CD1c-positive myeloid dendritic cell (primary cell): ENCODE measurements at regions not wholly inside any gene's neighbourhood (a gene's known extent, or its start where the extent isn't known, plus 50 kb on each side); places are given as distances from the start of the nearest gene placed in this dataset.
A peak's percentile ranks its signal among the peaks of the same experiment; 100 is the strongest.
"Not testable (repeated sequence)": the region's sequence is repeated elsewhere in the genome, so short reads cannot be mapped to it uniquely, and the experiment has no call there.

Source experiments
- DNase-seq: peaks from one replicate; pipeline ENCODE4 v3.0.0-alpha.2; 2016; ENCODE audit errors: extremely low spot score

- no peak for DNase-seq
Observed at GRCh38 chr14:81751198-81751597, 217.5 kb upstream of the SEL1L start.

- DNase-seq: no peak
Observed at GRCh38 chr14:81759541-81759940, 225.9 kb upstream of the SEL1L start.

GRCh38 chr14:81765651-81766275, 232.1 kb upstream of the SEL1L start:
- DNase-seq: peak; percentile 12

- no peak for DNase-seq
Observed at GRCh38 chr14:81766321-81766915, 232.8 kb upstream of the SEL1L start.

- DNase-seq: peak; percentile 63
Observed at GRCh38 chr14:81767266-81767995, 233.8 kb upstream of the SEL1L start.

GRCh38 chr14:81771651-81772275, 238.1 kb upstream of the SEL1L start:
- DNase-seq: peak; percentile 59

GRCh38 chr14:81772381-81772780, 238.7 kb upstream of the SEL1L start:
- peak; percentile 70 for DNase-seq

GRCh38 chr14:81776531-81776930, 242.9 kb upstream of the SEL1L start:
- DNase-seq: no peak

- not testable (repeated sequence) for DNase-seq
Observed at GRCh38 chr14:81781798-81782197, 248.1 kb upstream of the SEL1L start.

GRCh38 chr14:81784084-81784483, 250.4 kb upstream of the SEL1L start:
- DNase-seq: no peak

GRCh38 chr14:81797315-81797714, 263.7 kb upstream of the SEL1L start:
- no peak for DNase-seq

GRCh38 chr14:81801921-81802320, 268.3 kb upstream of the SEL1L start:
- DNase-seq: no peak

- no peak for DNase-seq
Observed at GRCh38 chr14:81802341-81802740, 268.7 kb upstream of the SEL1L start.

GRCh38 chr14:81805785-81806184, 272.1 kb upstream of the SEL1L start:
- no peak for DNase-seq

GRCh38 chr14:81811705-81812269, 278.1 kb upstream of the SEL1L start:
- DNase-seq: no peak

- DNase-seq: no peak
Observed at GRCh38 chr14:81818271-81818670, 284.6 kb upstream of the SEL1L start.

GRCh38 chr14:81819344-81819743, 285.7 kb upstream of the SEL1L start:
- no peak for DNase-seq

GRCh38 chr14:81819910-81820309, 286.3 kb upstream of the SEL1L start:
- no peak for DNase-seq

GRCh38 chr14:81826081-81826480, 292.4 kb upstream of the SEL1L start:
- no peak for DNase-seq

- DNase-seq: no peak
Observed at GRCh38 chr14:81829447-81829846, 295.8 kb upstream of the SEL1L start.

- DNase-seq: no peak
Observed at GRCh38 chr14:81831128-81831820, 297.6 kb upstream of the SEL1L start.

- no peak for DNase-seq
Observed at GRCh38 chr14:81834308-81834707, 300.7 kb upstream of the SEL1L start.
